H1 (cell line): ENCODE measurements at regions not wholly inside any gene's neighbourhood (a gene's known extent, or its start where the extent isn't known, plus 50 kb on each side); places are given as distances from the start of the nearest gene placed in this dataset.

Source experiments
- CHD2 ChIP-seq: IDR thresholded peaks from 2 replicates; pipeline ENCODE4 v1.6.1; 2012; ENCODE audit warnings: low read length, improper control_type of control experiment
- CTCF ChIP-seq, 3 experiments: IDR thresholded peaks; 1 replicate in 2 of 3; 2 replicates in 1 of 3; pipeline versions ENCODE4 v1.5.1 to v1.6.1; 2011; ENCODE audit warnings: low read length in 3 of 3, mild to moderate bottlenecking in 3 of 3, inconsistent platforms in 2 of 3, low read depth in 1 of 3, moderate library complexity in 1 of 3; ENCODE audit not compliant: insufficient read depth in 1 of 3; ENCODE audit errors: control extremely low read depth in 1 of 3
- EP300 ChIP-seq, 2 experiments: IDR thresholded peaks; 1 replicate in 1 of 2; 2 replicates in 1 of 2; pipeline ENCODE4 v1.6.1; 2011 to 2012; ENCODE audit warnings: low read depth in 2 of 2, low read length in 2 of 2, mild to moderate bottlenecking in 2 of 2, borderline replicate concordance in 1 of 2, inconsistent platforms in 1 of 2, moderate library complexity in 1 of 2
- EZH2 ChIP-seq: fragments of 200-600 bp; sonication (generic); IDR thresholded peaks from 2 replicates; pipeline ENCODE4 v1.7.1; 2012; ENCODE audit warnings: low read depth, mild to moderate bottlenecking, moderate library complexity, low read length, inconsistent platforms; ENCODE audit not compliant: severe bottlenecking
- PHF8 ChIP-seq: fragments of 200-600 bp; sonication (generic); conservative IDR thresholded peaks from 2 replicates; pipeline ENCODE4 v1.7.1; 2012; ENCODE audit warnings: low read depth, mild to moderate bottlenecking, inconsistent platforms, low read length, moderate library complexity
- POLR2A ChIP-seq, 2 experiments: IDR thresholded peaks; 1 replicate in 1 of 2; 2 replicates in 1 of 2; pipeline ENCODE4 v1.6.1; 2011; ENCODE audit warnings: low read depth in 2 of 2, low read length in 2 of 2, mild to moderate bottlenecking in 2 of 2; ENCODE audit errors: control extremely low read depth in 1 of 2
- POLR2AphosphoS5 ChIP-seq: IDR thresholded peaks from 2 replicates; pipeline ENCODE4 v1.6.1; 2011; ENCODE audit warnings: low read depth, low read length
- RAD21 ChIP-seq, 2 experiments: IDR thresholded peaks in 1 of 2; conservative IDR thresholded peaks in 1 of 2; 2 replicates each; pipeline ENCODE4 v1.6.1; 2011; ENCODE audit warnings: low read depth in 2 of 2, low read length in 2 of 2, improper control_type of control experiment in 1 of 2, inconsistent platforms in 1 of 2, mild to moderate bottlenecking in 1 of 2, moderate library complexity in 1 of 2
- TAF1 ChIP-seq: IDR thresholded peaks from 2 replicates; pipeline ENCODE4 v1.6.1; 2011; ENCODE audit warnings: mild to moderate bottlenecking, low read depth, low read length
- TCF12 ChIP-seq: IDR thresholded peaks from 2 replicates; pipeline ENCODE4 v1.6.1; 2011; ENCODE audit warnings: low read depth, mild to moderate bottlenecking, low read length
- YY1 ChIP-seq: IDR thresholded peaks from 2 replicates; pipeline ENCODE4 v1.6.1; 2011; ENCODE audit warnings: low read depth, mild to moderate bottlenecking, low read length

- no peak for TF ChIP-seq PHF8
- no peak for TF ChIP-seq CTCF (IDR thresholded peaks at IDR 0.05; ENCODE audit: control extremely low read depth in 1 of 3, insufficient read depth in 1 of 3, low read depth in 1 of 3, low read length in 3 of 3)
- no peak for TF ChIP-seq YY1
- no peak for TF ChIP-seq POLR2A (IDR thresholded peaks at IDR 0.05; ENCODE audit: control extremely low read depth in 1 of 2, low read depth in 2 of 2, low read length in 2 of 2)
- TF ChIP-seq TAF1, result no peak
- no peak for TF ChIP-seq RAD21 (IDR thresholded peaks at IDR 0.05 in 1 of 2, conservative IDR thresholded peaks at IDR 0.05 in 1 of 2; ENCODE audit: low read depth in 2 of 2, low read length in 2 of 2)
- no peak for TF ChIP-seq TCF12
- no peak for TF ChIP-seq EZH2
- no peak for TF ChIP-seq EP300 (IDR thresholded peaks at IDR 0.05; ENCODE audit: borderline replicate concordance in 1 of 2, low read depth in 2 of 2, low read length in 2 of 2)
- TF ChIP-seq POLR2AphosphoS5, result no peak
- TF ChIP-seq CHD2, result no peak
Observed at GRCh38 chr6:6891949-6892461, 215.8 kb upstream of the RREB1 start.
